ENCODE measurements at regions not wholly inside any gene's neighbourhood (a gene's known extent, or its start where the extent isn't known, plus 50 kb on each side); places are given as distances from the start of the nearest gene placed in this dataset.

GRCh38 chr20:48139262-48140041 is 354.2 kb upstream of the SULF2 start:
- H3K4me3 ChIP-seq (ENCODE audit: low read length): no peak overlapping the region
- H3K79me2 ChIP-seq (ENCODE audit: control insufficient read depth, low read length): no peaks in the 10 kb centered on the region
- no peaks in the 10 kb centered on the region for H3K27me3 ChIP-seq (ENCODE audit: control insufficient read depth, low read length)
- no peaks in the 10 kb centered on the region for H4K20me1 ChIP-seq (ENCODE audit: control insufficient read depth, insufficient read depth, low read depth, low read length)
- no peaks in the 10 kb centered on the region for H3K36me3 ChIP-seq (ENCODE audit: control insufficient read depth, low read length)
- H3K4me1 ChIP-seq (ENCODE audit: control insufficient read depth, low read length): no peaks in the 10 kb centered on the region
- no peak overlapping the region for H3K4me2 ChIP-seq (ENCODE audit: low read length)
- no peaks in the 10 kb centered on the region for H3K9me3 ChIP-seq (ENCODE audit: control insufficient read depth, insufficient read depth, low read length)
- H3K27ac ChIP-seq (ENCODE audit: low read depth, low read length): no peak overlapping the region
- no peaks in the 10 kb centered on the region for H3F3A ChIP-seq (ENCODE audit: control insufficient read depth, insufficient read depth)
- TF ChIP-seq, protein P1, sequence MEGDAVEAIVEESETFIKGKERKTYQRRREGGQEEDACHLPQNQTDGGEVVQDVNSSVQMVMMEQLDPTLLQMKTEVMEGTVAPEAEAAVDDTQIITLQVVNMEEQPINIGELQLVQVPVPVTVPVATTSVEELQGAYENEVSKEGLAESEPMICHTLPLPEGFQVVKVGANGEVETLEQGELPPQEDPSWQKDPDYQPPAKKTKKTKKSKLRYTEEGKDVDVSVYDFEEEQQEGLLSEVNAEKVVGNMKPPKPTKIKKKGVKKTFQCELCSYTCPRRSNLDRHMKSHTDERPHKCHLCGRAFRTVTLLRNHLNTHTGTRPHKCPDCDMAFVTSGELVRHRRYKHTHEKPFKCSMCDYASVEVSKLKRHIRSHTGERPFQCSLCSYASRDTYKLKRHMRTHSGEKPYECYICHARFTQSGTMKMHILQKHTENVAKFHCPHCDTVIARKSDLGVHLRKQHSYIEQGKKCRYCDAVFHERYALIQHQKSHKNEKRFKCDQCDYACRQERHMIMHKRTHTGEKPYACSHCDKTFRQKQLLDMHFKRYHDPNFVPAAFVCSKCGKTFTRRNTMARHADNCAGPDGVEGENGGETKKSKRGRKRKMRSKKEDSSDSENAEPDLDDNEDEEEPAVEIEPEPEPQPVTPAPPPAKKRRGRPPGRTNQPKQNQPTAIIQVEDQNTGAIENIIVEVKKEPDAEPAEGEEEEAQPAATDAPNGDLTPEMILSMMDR (IDR thresholded peaks at IDR 0.05; ENCODE audit: low read depth, low read length, poor library complexity, severe bottlenecking): no peak
- no peak for TF ChIP-seq EZH2phosphoT487 (IDR thresholded peaks at IDR 0.05; ENCODE audit: borderline replicate concordance, low read length)
- no peaks in the 10 kb centered on the region for H3K9me2 ChIP-seq (replicated peaks; ENCODE audit: control insufficient read depth, low read length)

GRCh38 chr20:48132834-48133233 is 347.6 kb upstream of the SULF2 start:
- Histone ChIP-seq H3F3A (ENCODE audit: control insufficient read depth, insufficient read depth) (no peaks in the 10 kb centered on the region), H3K4me2 (ENCODE audit: low read length) (no peak overlapping the region), H3K27ac (ENCODE audit: low read depth, low read length) (no peak overlapping the region), H3K4me3 (ENCODE audit: low read length) (no peak overlapping the region), H3K79me2 (ENCODE audit: control insufficient read depth, low read length) (no peaks in the 10 kb centered on the region), H3K9me2 (replicated peaks; ENCODE audit: control insufficient read depth, low read length) (no peaks in the 10 kb centered on the region), H4K20me1 (ENCODE audit: control insufficient read depth, insufficient read depth, low read depth, low read length) (no peaks in the 10 kb centered on the region), H3K4me1 (ENCODE audit: control insufficient read depth, low read length) (no peaks in the 10 kb centered on the region), H3K36me3 (ENCODE audit: control insufficient read depth, low read length) (no peaks in the 10 kb centered on the region), H3K9me3 (ENCODE audit: control insufficient read depth, insufficient read depth, low read length) (peaks cover 9% of the 10 kb centered on the region; the same call in 1 of the 2 replicates), H3K27me3 (ENCODE audit: control insufficient read depth, low read length) (0 out of 2 replicates have a peak, but pooled peaks cover 4% of the 10 kb centered on the region)
- TF ChIP-seq EZH2phosphoT487 (IDR thresholded peaks at IDR 0.05; ENCODE audit: borderline replicate concordance, low read length): no peak
- TF ChIP-seq, protein P1 (IDR thresholded peaks at IDR 0.05; ENCODE audit: low read depth, low read length, poor library complexity, severe bottlenecking): no peak

DNA sequence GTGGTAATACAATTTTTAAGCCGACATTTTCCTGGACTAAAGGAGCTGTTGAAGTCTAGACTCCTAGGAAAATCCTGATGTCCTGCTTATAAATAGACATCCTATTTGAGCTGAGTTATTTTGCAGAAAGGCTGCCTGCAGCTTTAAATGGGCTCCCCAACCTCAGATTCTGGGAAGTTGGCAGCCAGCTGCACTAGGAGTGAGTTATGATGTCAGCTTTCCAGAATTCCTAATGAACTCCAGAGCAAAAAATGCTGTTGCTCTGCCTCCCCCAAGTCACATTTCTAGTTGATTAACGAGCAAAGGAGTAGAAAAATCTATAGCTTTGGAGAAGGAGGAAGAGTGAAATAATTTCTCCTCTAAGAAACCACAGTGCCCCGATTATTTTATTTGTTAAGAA is 346.3 kb upstream of the SULF2 start:
- H3K27ac ChIP-seq (ENCODE audit: low read depth, low read length): no peak overlapping the region
- H3K79me2 ChIP-seq (ENCODE audit: control insufficient read depth, low read length): no peaks in the 10 kb centered on the region
- no peaks in the 10 kb centered on the region for H3K4me1 ChIP-seq (ENCODE audit: control insufficient read depth, low read length)
- H3K9me3 ChIP-seq (ENCODE audit: control insufficient read depth, insufficient read depth, low read length): peaks cover 9% of the 10 kb centered on the region; the same call in 1 of the 2 replicates
- H3K9me2 ChIP-seq (replicated peaks; ENCODE audit: control insufficient read depth, low read length): no peaks in the 10 kb centered on the region
- H3K4me3 ChIP-seq (ENCODE audit: low read length): no peak overlapping the region
- no peaks in the 10 kb centered on the region for H3K36me3 ChIP-seq (ENCODE audit: control insufficient read depth, low read length)
- TF ChIP-seq, protein P1 (IDR thresholded peaks at IDR 0.05; ENCODE audit: low read depth, low read length, poor library complexity, severe bottlenecking): no peak
- no peak for TF ChIP-seq EZH2phosphoT487 (IDR thresholded peaks at IDR 0.05; ENCODE audit: borderline replicate concordance, low read length)
- 0 out of 2 replicates have a peak, but pooled peaks cover 4% of the 10 kb centered on the region for H3K27me3 ChIP-seq (ENCODE audit: control insufficient read depth, low read length)
- H3K4me2 ChIP-seq (ENCODE audit: low read length): no peak overlapping the region
- H3F3A ChIP-seq (ENCODE audit: control insufficient read depth, insufficient read depth): no peaks in the 10 kb centered on the region
- H4K20me1 ChIP-seq (ENCODE audit: control insufficient read depth, insufficient read depth, low read depth, low read length): no peaks in the 10 kb centered on the region
